Upper lobe of left lung (tissue), 4 donors: ENCODE measurements at regions not wholly inside any gene's neighbourhood (a gene's known extent, or its start where the extent isn't known, plus 50 kb on each side); places are given as distances from the start of the nearest gene placed in this dataset.

Experiments
- EP300 ChIP-seq, 4 donors: sonication (generic); formaldehyde crosslinking; IDR thresholded peaks; one replicate each; pipeline ENCODE4 v1.5.1; 2017; ENCODE audit warnings: antibody characterized with exemption in 4 of 4, control low read depth in 2 of 4
- TF ChIP-seq, protein P1 (sequence below), 6 experiments: fragments of 450-650 bp in 4 of 6; fragments of 200-600 bp in 2 of 6; sonication (generic) in 2 of 6; IDR thresholded peaks; one replicate each; pipeline ENCODE4 v1.5.1; 2016 to 2019; ENCODE audit warnings: antibody characterized with exemption in 6 of 6

DNA sequence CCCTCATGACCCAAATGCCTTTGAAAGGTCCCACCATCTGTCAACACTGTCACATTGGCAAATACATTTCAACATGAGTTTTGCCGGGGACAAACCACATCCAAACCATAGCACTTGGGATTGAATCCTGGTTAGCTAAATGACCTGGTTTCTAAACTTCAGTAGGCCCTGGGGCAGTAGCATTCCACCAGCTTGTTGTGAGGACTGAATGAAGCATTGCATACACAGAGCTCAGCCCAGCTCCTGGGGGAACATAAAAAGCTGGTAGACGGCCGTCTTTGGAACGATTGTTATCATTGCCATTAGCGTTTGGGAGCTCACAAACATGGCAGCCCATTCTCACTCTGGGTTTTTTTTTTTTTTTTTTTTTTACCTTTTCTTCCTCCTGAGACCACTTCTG lies 57.5 kb upstream of the CXCR4 start:
- TF ChIP-seq EP300 (IDR thresholded peaks at IDR 0.05), result no peak
- TF ChIP-seq, protein P1, sequence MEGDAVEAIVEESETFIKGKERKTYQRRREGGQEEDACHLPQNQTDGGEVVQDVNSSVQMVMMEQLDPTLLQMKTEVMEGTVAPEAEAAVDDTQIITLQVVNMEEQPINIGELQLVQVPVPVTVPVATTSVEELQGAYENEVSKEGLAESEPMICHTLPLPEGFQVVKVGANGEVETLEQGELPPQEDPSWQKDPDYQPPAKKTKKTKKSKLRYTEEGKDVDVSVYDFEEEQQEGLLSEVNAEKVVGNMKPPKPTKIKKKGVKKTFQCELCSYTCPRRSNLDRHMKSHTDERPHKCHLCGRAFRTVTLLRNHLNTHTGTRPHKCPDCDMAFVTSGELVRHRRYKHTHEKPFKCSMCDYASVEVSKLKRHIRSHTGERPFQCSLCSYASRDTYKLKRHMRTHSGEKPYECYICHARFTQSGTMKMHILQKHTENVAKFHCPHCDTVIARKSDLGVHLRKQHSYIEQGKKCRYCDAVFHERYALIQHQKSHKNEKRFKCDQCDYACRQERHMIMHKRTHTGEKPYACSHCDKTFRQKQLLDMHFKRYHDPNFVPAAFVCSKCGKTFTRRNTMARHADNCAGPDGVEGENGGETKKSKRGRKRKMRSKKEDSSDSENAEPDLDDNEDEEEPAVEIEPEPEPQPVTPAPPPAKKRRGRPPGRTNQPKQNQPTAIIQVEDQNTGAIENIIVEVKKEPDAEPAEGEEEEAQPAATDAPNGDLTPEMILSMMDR (IDR thresholded peaks at IDR 0.05), result no peak
